Skin of body (tissue), 1 donor: ENCODE measurements at regions not wholly inside any gene's neighbourhood (a gene's known extent, or its start where the extent isn't known, plus 50 kb on each side); places are given as distances from the start of the nearest gene placed in this dataset.
"Not testable (repeated sequence)": the region's sequence is repeated elsewhere in the genome, so short reads cannot be mapped to it uniquely, and the experiment has no call there.

Experiments used
- DNase-seq: peaks from one replicate; lab custom pipeline; 2025; lab: John Stamatoyannopoulos, UW

GRCh38 chr2:234898534-234899053, 53.2 kb upstream of the SH3BP4 start:
- no peak for DNase-seq

GRCh38 chr2:234888442-234888841, 63.4 kb upstream of the SH3BP4 start:
- DNase-seq = not testable (repeated sequence)

- DNase-seq = no peak
Observed at GRCh38 chr2:234887195-234887594, 64.6 kb upstream of the SH3BP4 start.

GRCh38 chr2:234885886-234886285, 65.9 kb upstream of the SH3BP4 start:
- no peak for DNase-seq

GRCh38 chr2:234885118-234885517, 66.7 kb upstream of the SH3BP4 start:
- no peak for DNase-seq

- no peak for DNase-seq
Observed at GRCh38 chr2:234884591-234884990, 67.2 kb upstream of the SH3BP4 start.

- peak; percentile 5 for DNase-seq
Observed at GRCh38 chr2:234881413-234882241, 70.2 kb upstream of the SH3BP4 start.

- DNase-seq = no peak
Observed at GRCh38 chr2:234880551-234881211, 71.1 kb upstream of the SH3BP4 start.

- no peak for DNase-seq
Observed at GRCh38 chr2:234879671-234880455, 72.0 kb upstream of the SH3BP4 start.

GRCh38 chr2:234876621-234877020, 75.2 kb upstream of the SH3BP4 start:
- DNase-seq = not testable (repeated sequence)

GRCh38 chr2:234874347-234875046, 77.3 kb upstream of the SH3BP4 start:
- DNase-seq = no peak

- no peak for DNase-seq
Observed at GRCh38 chr2:234873828-234874173, 78.0 kb upstream of the SH3BP4 start.

- DNase-seq = no peak
Observed at GRCh38 chr2:234873103-234873827, 78.6 kb upstream of the SH3BP4 start.

GRCh38 chr2:234869969-234870368, 81.8 kb upstream of the SH3BP4 start:
- DNase-seq = no peak

- DNase-seq = no peak
Observed at GRCh38 chr2:234869164-234869563, 82.7 kb upstream of the SH3BP4 start.

- no peak for DNase-seq
Observed at GRCh38 chr2:234867882-234868285, 83.9 kb upstream of the SH3BP4 start.

- DNase-seq = no peak
Observed at GRCh38 chr2:234865586-234865985, 86.2 kb upstream of the SH3BP4 start.

GRCh38 chr2:234865040-234865439, 86.8 kb upstream of the SH3BP4 start:
- DNase-seq = no peak

GRCh38 chr2:234864506-234864905, 87.3 kb upstream of the SH3BP4 start:
- DNase-seq = no peak

- peak; percentile 4 for DNase-seq
Observed at GRCh38 chr2:234863043-234863934, 88.5 kb upstream of the SH3BP4 start.
